GM18858 (cell line): ENCODE measurements at regions not wholly inside any gene's neighbourhood (a gene's known extent, or its start where the extent isn't known, plus 50 kb on each side); places are given as distances from the start of the nearest gene placed in this dataset.

Experiments
- ATAC-seq: cut with Tn5 transposase; IDR thresholded peaks from one replicate; pipeline ENCODE4 v1.9.1; 2021; ENCODE audit not compliant: unreplicated experiment

- no peak for ATAC-seq
Observed at GRCh38 chr10:6888434-6888833, 308.4 kb upstream of the PRKCQ start.

DNA sequence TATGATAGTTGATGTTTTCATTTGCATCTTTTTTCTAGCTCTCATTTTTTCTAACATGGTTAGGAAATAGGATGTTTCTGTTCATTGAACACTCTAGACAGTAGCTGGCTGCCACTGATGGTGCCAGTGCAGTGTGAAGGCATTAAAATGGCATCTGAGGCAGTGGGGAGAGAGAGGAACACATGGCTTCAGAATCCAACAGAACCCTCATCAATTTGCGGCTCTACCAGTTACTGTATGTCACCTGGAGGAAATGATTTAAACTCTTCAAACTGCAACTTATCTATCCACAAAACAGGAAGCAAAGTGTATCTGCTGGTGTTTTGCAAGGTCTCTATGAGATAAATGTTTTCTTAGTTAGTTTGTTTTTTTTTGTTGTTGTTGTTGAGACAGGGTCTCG is 305.2 kb upstream of the PRKCQ start:
- no peak for ATAC-seq

GRCh38 chr10:6881987-6882386 is 301.9 kb upstream of the PRKCQ start:
- ATAC-seq = no peak

- no peak for ATAC-seq
Observed at GRCh38 chr10:6877722-6878392, 297.8 kb upstream of the PRKCQ start.

DNA sequence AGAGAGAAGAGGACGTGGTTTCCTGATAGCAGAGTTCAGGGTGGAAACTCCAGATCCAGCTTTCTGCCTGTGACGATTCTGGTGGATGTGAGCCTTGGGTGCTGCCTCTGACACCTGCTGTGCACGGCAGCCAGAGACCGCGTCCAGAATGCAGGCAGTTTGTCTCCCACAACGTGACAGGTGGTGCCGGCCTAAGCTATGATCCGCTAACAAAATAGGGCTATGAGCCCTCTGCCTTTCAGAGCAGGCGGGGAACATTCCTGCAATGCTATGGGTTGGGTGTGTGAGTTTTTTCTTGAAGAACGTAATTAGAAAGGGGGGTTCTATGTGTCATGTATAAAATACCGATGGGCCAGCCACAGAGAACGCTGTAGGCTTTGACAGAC is 297.3 kb upstream of the PRKCQ start:
- ATAC-seq = no peak

GRCh38 chr10:6875269-6875865 is 295.3 kb upstream of the PRKCQ start:
- ATAC-seq = no peak

DNA sequence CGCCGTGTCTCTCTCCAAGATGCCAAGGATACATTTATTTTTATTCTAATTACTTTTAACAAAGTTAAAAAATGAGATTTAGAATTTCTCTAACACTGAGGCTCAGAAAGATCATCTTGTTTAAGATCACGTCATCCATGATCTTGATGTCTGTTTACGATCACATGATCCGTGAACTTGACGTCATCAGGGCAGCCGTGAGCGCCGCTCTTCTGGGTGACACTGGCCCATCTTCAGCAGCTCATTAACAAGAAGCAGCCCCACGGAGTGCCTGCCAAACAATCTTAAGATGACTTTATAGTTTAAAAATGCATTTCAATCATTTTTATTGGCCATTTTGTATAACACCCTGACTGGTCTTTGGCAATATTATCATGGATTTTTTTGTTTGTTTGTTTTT is 291.1 kb upstream of the PRKCQ start:
- no peak for ATAC-seq

DNA sequence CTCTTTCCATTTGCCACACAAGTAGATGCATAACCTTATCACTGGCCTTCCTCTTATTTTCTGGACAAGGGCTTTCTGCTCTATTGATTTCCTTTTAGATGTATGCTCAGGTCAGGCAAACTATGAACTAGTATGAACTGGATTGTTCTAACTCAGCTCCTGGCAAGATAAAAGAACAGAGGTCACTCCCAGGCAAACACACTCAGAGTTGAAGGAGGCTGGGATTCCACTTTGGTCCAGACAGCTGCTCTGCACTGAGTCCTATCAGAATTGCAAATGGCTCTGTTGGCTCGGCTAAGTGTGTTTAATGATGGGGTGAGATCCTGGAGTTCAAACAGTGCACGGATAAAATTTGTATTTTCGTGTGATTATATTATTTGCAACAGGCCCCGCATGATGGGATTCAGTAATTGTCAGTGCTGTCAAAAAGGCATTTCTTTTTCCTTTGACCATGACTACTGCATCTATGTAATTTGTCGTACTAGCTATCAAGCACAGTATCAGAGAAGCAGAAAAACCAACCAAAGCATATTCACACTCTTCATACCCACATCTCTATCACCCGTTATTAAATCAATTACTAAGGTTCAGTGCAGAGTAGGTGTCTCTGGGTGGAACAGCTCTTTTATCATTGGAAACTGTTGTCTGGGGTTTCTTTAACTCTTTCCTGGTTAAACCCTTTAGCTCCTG is 288.1 kb upstream of the PRKCQ start:
- ATAC-seq = no peak

DNA sequence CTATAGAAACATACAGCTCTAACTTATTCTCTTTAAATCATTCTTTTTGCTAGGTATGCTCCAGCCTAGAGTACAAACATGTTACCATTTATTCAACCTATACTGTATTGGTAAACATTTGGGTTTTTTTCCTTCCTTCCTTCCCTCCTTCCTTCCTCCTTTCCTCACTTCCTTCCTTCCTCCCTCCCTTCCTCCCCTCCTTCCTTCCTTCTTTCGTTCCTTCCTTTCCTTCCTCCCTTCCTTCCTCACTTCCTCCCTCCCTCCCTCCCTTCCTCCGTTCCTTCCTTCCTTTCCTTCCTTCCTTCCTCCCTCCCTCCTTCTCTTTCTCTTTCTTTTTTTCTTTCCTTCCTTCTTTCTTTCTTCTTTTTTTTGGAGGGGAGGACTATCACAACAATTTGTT is 286.7 kb upstream of the PRKCQ start:
- no peak for ATAC-seq

- ATAC-seq = no peak
Observed at GRCh38 chr10:6864142-6864541, 284.1 kb upstream of the PRKCQ start.

DNA sequence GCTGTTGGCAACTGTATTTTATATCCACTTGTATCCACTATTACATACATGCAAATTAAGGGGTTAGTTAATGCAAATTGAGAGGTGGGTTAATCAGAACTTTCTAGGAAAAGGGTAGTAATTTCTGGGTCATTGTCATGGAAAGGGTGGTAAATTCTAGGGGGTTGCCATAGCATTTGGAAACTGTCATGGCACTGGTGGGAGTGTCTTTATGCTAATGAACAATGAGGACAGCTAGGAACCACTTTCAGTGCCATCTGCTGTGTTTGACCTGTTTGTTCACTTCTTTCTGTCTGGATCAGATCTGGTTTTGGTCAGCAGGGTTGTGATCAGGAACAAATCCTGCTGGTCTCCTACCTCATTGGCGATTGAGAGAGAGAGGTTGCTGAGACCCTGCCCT is 283.3 kb upstream of the PRKCQ start:
- no peak for ATAC-seq

- no peak for ATAC-seq
Observed at GRCh38 chr10:6850452-6850851, 270.4 kb upstream of the PRKCQ start.

DNA sequence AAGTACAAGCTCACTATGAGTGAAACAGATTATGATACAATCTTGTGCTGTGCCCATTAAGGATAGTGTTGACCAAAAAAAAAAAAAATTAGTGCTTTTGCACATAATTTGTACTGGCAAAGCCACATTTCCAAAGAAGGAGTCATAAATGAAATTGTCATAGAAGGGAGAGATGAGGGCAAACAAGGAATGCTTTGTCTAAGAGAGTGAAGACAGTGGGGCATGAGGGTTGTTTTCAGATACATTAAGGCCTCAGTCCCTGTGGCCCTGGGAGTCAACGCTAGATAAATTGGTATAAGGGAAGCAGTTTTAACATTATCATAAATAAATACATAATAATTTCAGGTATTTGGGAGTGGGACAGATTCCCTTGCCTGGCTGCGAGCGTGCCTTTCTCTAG is 267.5 kb upstream of the PRKCQ start:
- ATAC-seq = no peak

DNA sequence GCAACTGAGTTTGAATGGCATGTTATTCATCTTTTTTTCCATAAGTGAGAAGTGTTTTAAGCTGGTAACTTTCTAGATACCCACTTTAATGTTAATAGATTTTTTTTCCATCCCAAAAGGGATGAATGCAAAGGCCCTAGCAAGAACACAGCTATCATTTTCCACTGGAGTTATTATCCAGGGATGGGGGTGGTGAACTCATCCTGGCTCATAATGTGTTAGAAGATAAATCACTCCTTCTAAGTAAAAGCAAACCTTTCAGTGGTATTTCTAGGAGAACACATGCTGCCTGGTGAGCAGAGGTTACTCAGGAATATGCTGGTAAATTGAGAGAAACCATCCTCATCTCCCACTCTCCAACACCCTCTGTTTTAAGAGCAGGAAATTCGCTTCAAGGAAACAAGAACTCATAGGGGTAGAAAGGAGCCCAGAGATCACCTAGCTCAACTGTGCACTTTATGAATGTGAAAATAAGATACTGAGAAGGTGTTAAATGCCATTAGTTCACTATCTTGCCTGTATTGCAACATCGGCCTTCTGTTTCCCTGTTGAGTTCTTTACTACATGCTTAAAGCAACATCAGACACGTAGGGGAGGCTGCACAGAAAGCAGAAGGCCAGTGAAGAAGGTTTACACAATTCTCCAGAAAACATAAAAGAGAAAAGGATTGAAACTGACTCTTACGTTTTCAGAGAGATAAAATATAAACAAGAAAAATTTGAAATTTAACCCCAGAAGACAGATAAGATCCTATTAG is 264.0 kb upstream of the PRKCQ start:
- no peak for ATAC-seq

DNA sequence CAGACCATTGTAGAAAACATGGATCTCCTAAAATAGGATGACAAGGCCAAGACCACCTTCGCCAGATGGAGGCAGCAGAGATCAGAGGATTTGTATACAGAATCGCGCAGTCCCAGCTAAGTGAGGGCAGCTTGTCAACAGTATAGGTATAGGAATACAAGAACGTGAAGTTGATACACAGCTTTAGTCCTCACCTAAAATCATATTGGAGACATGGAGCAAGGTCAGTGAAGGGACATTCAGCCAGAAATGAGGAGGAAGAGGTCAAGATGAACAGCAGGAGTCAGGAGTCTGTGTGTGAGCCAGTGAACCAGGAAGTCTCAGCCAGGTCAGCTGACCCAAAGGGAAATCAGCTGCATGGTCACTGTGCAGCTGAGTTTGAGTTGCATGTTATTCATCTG is 263.4 kb upstream of the PRKCQ start:
- ATAC-seq = no peak

DNA sequence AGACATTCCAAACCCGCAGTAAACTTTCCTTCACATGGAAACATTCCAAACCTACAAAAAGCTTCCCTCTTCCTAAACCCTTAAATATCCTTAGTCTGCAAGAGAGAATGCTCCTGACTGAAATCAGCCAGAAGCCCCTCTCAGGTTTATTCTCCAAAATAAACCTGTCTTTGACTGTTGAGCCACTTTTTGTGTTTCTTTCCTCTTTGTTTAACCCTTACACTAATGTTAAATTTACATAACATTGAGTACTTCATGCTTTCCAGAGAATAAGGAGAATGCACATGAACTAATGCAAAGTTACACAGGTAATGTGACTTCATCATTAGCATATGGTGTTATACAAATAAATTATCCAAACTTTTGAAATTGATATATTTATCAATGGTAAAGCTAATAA is 262.6 kb upstream of the PRKCQ start:
- no peak for ATAC-seq

- ATAC-seq = no peak
Observed at GRCh38 chr10:6841761-6842160, 261.7 kb upstream of the PRKCQ start.

DNA sequence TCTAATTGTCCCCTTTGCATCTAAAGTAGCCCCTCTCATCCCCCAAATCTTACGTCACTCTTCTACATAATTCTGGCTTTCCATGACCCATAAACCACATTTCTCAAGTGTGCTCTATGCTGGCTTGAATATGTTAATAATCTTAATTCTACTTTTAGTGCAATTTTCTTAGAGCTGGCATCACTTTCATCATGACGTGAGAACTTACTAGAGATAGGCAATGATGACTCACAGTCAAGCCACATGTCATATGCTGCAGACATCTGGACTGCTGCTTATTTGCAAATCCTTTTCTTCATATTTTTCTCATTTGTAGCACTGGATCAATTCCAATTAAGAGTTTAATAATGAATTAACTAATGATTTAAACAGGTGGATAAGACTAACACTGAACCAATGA is 260.7 kb upstream of the PRKCQ start:
- ATAC-seq = no peak

GRCh38 chr10:6840201-6840691 is 260.2 kb upstream of the PRKCQ start:
- no peak for ATAC-seq

GRCh38 chr10:6838118-6838517 is 258.0 kb upstream of the PRKCQ start:
- ATAC-seq = no peak

GRCh38 chr10:6833458-6834011 is 253.5 kb upstream of the PRKCQ start:
- ATAC-seq = no peak
